Erythroblast (primary cell): ENCODE measurements at regions not wholly inside any gene's neighbourhood (a gene's known extent, or its start where the extent isn't known, plus 50 kb on each side); places are given as distances from the start of the nearest gene placed in this dataset.

Experiments
- GATA1 ChIP-seq: IDR thresholded peaks from 2 replicates; pipeline ENCODE4 v1.6.1; 2011; ENCODE audit warnings: low read depth, mild to moderate bottlenecking, control low read depth, low read length, moderate library complexity
- POLR2A ChIP-seq: IDR thresholded peaks from 2 replicates; pipeline ENCODE4 v1.6.1; 2011; ENCODE audit warnings: mild to moderate bottlenecking, low read length

GRCh38 chr1:78355656-78356055 is 135.1 kb upstream of the PTGFR start:
- no peak for TF ChIP-seq POLR2A
- TF ChIP-seq GATA1, result no peak
